Osteoblast (primary cell): ENCODE measurements at regions not wholly inside any gene's neighbourhood (a gene's known extent, or its start where the extent isn't known, plus 50 kb on each side); places are given as distances from the start of the nearest gene placed in this dataset.
A peak's percentile ranks its signal among the peaks of the same experiment; 100 is the strongest.

ENCODE experiments used
- DNase-seq: peaks from one replicate; pipeline ENCODE4 v3.0.0; 2011; ENCODE audit warnings: low spot score, mixed read lengths; ENCODE audit not compliant: insufficient read length; ENCODE audit errors: missing footprints
- H2AFZ ChIP-seq: 2 replicates; pipeline ENCODE4 v1.6.0; 2011; ENCODE audit warnings: mild to moderate bottlenecking, low read length
- H3K27ac ChIP-seq: 2 replicates; pipeline ENCODE4 v1.5.1; 2011; ENCODE audit warnings: mild to moderate bottlenecking, low read depth, low read length, moderate library complexity
- H3K27me3 ChIP-seq: 2 replicates; pipeline ENCODE4 v1.6.0; 2012; ENCODE audit warnings: mild to moderate bottlenecking, control low read depth, inconsistent platforms, low read length, moderate library complexity; ENCODE audit not compliant: insufficient read depth
- H3K36me3 ChIP-seq: 2 replicates; pipeline ENCODE4 v1.5.1; 2011; ENCODE audit warnings: mild to moderate bottlenecking, low read length, control low read depth, moderate library complexity; ENCODE audit not compliant: insufficient read depth
- H3K4me1 ChIP-seq: 2 replicates; pipeline ENCODE4 v1.5.1; 2011; ENCODE audit warnings: mild to moderate bottlenecking, low read length, control low read depth, moderate library complexity; ENCODE audit not compliant: insufficient read depth
- H3K4me2 ChIP-seq: 2 replicates; pipeline ENCODE4 v1.6.0; 2011; ENCODE audit warnings: mild to moderate bottlenecking, low read length; ENCODE audit not compliant: insufficient read depth
- H3K4me3 ChIP-seq: fragments of 200-600 bp; sonication (generic); 3 replicates; pipeline ENCODE4 v1.5.1; 2012; ENCODE audit warnings: mild to moderate bottlenecking, low read length, inconsistent platforms; ENCODE audit not compliant: insufficient read depth
- H3K79me2 ChIP-seq: 2 replicates; pipeline ENCODE4 v1.6.0; 2012; ENCODE audit warnings: mild to moderate bottlenecking, low read length, control low read depth, inconsistent platforms; ENCODE audit not compliant: insufficient read depth
- H3K9me3 ChIP-seq: 2 replicates; pipeline ENCODE4 v1.5.1; 2011; ENCODE audit warnings: low read depth, low read length, control low read depth
- H4K20me1 ChIP-seq: 2 replicates; pipeline ENCODE4 v1.6.0; 2012; ENCODE audit warnings: mild to moderate bottlenecking, low read length, control low read depth; ENCODE audit not compliant: insufficient read depth
- TF ChIP-seq, protein P1 (sequence below): IDR thresholded peaks from 2 replicates; pipeline ENCODE4 v1.5.1; 2011; ENCODE audit warnings: mild to moderate bottlenecking, low read depth, low read length, moderate library complexity; ENCODE audit errors: extremely low read depth

DNA sequence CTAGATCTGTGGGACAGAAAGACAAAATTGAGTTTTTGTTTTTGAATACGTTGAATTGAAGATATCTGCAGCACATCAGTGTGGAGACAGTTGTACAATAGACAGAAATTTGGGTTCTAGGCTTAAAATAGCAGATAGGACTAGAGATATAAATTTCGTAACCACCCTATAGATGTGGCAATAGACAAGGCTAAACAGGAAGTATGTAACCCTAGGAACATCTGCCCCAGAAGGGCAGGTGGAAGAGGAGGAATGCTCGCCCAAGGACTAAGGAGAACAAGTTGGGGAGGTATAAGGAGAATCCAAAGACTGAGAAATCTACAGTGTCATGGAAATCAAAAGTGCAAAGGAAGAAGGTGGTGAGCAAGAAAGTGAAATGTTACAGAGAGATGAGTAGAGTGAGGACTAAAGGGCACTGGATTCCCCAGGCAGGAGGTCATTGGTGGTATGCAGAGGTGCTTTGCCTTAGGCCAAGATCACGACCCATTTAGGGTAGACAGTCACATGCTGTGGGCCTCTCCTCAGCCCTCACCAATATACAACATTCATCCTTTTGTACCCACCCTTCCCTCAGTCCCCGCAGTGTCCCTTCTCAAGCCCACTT, 109.1 kb upstream of the ELL2 start:
- no peaks in the 10 kb centered on the region for H4K20me1 ChIP-seq
- no peak overlapping the region for H3K4me3 ChIP-seq
- TF ChIP-seq, protein P1, sequence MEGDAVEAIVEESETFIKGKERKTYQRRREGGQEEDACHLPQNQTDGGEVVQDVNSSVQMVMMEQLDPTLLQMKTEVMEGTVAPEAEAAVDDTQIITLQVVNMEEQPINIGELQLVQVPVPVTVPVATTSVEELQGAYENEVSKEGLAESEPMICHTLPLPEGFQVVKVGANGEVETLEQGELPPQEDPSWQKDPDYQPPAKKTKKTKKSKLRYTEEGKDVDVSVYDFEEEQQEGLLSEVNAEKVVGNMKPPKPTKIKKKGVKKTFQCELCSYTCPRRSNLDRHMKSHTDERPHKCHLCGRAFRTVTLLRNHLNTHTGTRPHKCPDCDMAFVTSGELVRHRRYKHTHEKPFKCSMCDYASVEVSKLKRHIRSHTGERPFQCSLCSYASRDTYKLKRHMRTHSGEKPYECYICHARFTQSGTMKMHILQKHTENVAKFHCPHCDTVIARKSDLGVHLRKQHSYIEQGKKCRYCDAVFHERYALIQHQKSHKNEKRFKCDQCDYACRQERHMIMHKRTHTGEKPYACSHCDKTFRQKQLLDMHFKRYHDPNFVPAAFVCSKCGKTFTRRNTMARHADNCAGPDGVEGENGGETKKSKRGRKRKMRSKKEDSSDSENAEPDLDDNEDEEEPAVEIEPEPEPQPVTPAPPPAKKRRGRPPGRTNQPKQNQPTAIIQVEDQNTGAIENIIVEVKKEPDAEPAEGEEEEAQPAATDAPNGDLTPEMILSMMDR = no peak
- H3K27me3 ChIP-seq = no peaks in the 10 kb centered on the region
- DNase-seq = no peak
- no peaks in the 10 kb centered on the region for H3K79me2 ChIP-seq
- no peak overlapping the region for H3K27ac ChIP-seq
- no peak overlapping the region for H3K4me2 ChIP-seq
- peaks cover 39% of the 10 kb centered on the region for H3K4me1 ChIP-seq
- H2AFZ ChIP-seq = no peak overlapping the region
- H3K36me3 ChIP-seq = no peaks in the 10 kb centered on the region
- H3K9me3 ChIP-seq = no peaks in the 10 kb centered on the region

DNA sequence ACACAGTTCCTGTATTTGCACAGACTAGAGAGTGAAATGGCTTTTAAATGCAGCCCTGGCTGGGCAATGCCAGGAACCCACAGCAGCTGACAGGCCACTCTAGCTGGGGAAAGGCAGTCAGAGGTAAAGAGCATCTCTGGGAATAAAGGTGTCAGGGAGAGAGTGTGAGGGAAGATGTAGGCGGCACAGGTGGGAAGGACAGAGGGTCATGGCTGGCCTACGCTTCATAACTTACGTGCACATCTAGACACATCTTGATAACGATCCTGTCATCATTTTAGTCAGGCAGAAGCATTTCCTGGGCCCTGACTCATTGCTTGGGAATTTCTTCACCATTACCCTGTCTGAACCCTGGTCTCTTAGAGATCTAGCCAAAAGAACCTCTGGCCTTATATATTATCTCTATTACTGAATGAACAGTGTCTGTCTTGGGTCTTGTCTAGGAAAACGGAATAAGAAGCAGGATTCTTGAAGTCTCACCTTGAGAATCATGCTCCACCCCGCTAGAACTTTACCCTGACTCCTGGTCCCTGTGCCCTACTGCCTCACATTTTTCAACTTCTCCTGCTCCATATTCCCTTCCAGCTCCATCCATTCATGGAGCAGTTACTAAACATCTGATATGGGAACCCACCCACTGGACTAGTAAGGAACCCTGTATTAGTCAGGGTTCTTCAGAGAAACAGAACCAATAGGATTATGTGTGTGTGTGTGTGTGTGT, 106.4 kb upstream of the ELL2 start:
- Histone ChIP-seq H3K4me1 (peaks cover 33% of the 10 kb centered on the region), H3K27ac (peak overlapping the region; percentile 90), H3K4me3 (no peak overlapping the region), H3K4me2 (peak overlapping the region; percentile 70), H4K20me1 (no peaks in the 10 kb centered on the region), H3K36me3 (no peaks in the 10 kb centered on the region), H3K79me2 (no peaks in the 10 kb centered on the region), H3K27me3 (no peaks in the 10 kb centered on the region), H3K9me3 (no peaks in the 10 kb centered on the region), H2AFZ (peak overlapping the region; percentile 76)
- TF ChIP-seq, protein P1 = no peak
- DNase-seq = peak; percentile 18

DNA sequence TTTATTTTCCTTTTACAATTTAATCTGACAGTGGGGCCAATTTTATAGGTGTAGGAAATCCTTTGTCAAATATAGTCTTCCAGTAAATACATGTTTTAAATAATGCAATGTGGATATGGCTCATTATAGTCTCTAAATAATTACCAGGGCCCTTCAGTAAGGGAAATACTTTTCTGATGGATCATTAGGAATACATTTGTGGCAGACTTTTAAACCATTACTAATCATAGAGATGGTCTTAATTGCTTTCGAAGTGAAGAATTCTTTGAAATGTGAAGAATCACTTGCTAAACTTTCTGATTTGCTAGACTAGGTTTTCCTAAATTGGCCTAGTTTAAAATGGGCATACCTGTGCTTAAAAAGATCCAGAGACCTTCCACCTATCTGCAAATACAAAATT, 105.6 kb upstream of the ELL2 start:
- peak overlapping the region; percentile 70 for H3K4me2 ChIP-seq
- H3K4me3 ChIP-seq = no peak overlapping the region
- H3K27ac ChIP-seq = peak overlapping the region; percentile 90
- TF ChIP-seq, protein P1 = no peak
- no peaks in the 10 kb centered on the region for H3K27me3 ChIP-seq
- no peaks in the 10 kb centered on the region for H3K79me2 ChIP-seq
- peaks cover 33% of the 10 kb centered on the region for H3K4me1 ChIP-seq
- H3K36me3 ChIP-seq = no peaks in the 10 kb centered on the region
- no peak overlapping the region for H2AFZ ChIP-seq
- no peaks in the 10 kb centered on the region for H3K9me3 ChIP-seq
- DNase-seq = peak; percentile 27
- no peaks in the 10 kb centered on the region for H4K20me1 ChIP-seq

DNA sequence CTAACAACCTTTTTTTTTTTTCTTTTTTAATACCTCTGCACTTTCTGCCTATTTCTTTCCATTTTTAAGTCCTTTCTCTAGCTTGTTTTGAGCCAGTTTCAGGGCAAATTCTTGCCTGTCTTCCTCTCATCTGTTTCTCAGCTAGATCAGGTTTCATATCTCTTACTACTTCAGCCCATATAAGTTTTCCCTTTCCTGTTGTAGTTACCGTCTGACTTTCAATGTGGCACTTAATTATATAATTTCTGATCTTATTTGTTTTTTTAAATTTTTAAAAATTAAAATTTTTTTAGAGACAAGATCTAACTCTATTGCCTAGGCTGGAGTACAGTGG, 104.7 kb upstream of the ELL2 start:
- TF ChIP-seq, protein P1 = no peak
- no peaks in the 10 kb centered on the region for H3K27me3 ChIP-seq
- no peak overlapping the region for H3K4me2 ChIP-seq
- no peaks in the 10 kb centered on the region for H3K9me3 ChIP-seq
- H3K36me3 ChIP-seq = no peaks in the 10 kb centered on the region
- H3K4me3 ChIP-seq = no peak overlapping the region
- peaks cover 33% of the 10 kb centered on the region for H3K4me1 ChIP-seq
- H3K27ac ChIP-seq = peak overlapping the region; percentile 90
- H4K20me1 ChIP-seq = no peaks in the 10 kb centered on the region
- peak overlapping the region; percentile 31 for H2AFZ ChIP-seq
- no peaks in the 10 kb centered on the region for H3K79me2 ChIP-seq
- no peak for DNase-seq
